Endothelial cell of umbilical vein (primary cell): ENCODE measurements at regions not wholly inside any gene's neighbourhood (a gene's known extent, or its start where the extent isn't known, plus 50 kb on each side); places are given as distances from the start of the nearest gene placed in this dataset.

Source experiments
- CTCF ChIP-seq, 2 donors: IDR thresholded peaks; 1 replicate in 1 of 2; 2 replicates in 1 of 2; pipeline ENCODE4 v1.5.1; 2011; ENCODE audit warnings: low read length in 2 of 2, mild to moderate bottlenecking in 2 of 2, moderate library complexity in 2 of 2, control low read depth in 1 of 2, inconsistent platforms in 1 of 2, low read depth in 1 of 2; ENCODE audit not compliant: insufficient read depth in 1 of 2; ENCODE audit errors: extremely low read depth in 1 of 2
- EZH2 ChIP-seq: IDR thresholded peaks from 2 replicates; pipeline ENCODE4 v1.6.1; 2012; ENCODE audit warnings: borderline replicate concordance, low read depth, mild to moderate bottlenecking, moderate library complexity, low read length, inconsistent platforms; ENCODE audit not compliant: severe bottlenecking
- GATA2 ChIP-seq: IDR thresholded peaks from 2 replicates; pipeline ENCODE4 v1.7.0; 2011; ENCODE audit warnings: low read depth, mild to moderate bottlenecking, moderate library complexity, mixed read lengths, low read length; ENCODE audit not compliant: insufficient read length, insufficient read depth
- POLR2A ChIP-seq: IDR thresholded peaks from 2 replicates; pipeline ENCODE4 v1.6.1; 2012; ENCODE audit warnings: low read depth, mild to moderate bottlenecking, control low read depth, low read length

- TF ChIP-seq CTCF (IDR thresholded peaks at IDR 0.05; ENCODE audit: extremely low read depth in 1 of 2, insufficient read depth in 1 of 2, low read depth in 1 of 2, low read length in 2 of 2), result no peak
- no peak for TF ChIP-seq POLR2A
- no peak for TF ChIP-seq GATA2
- TF ChIP-seq EZH2, result no peak
Measured at GRCh38 chr1:148347781-148348180, 135.3 kb downstream of the PPIAL4G start.
